Stimulated activated CD4-positive, alpha-beta T cell treated with anti-CD3 and anti-CD28 coated beads, Interleukin-2, amount 100 ng/mL, for 48 hours (primary cell): ENCODE measurements at regions not wholly inside any gene's neighbourhood (a gene's known extent, or its start where the extent isn't known, plus 50 kb on each side); places are given as distances from the start of the nearest gene placed in this dataset.
"Not testable (repeated sequence)": the region's sequence is repeated elsewhere in the genome, so short reads cannot be mapped to it uniquely, and the experiment has no call there.

Source experiments
- DNase-seq, 2 donors: peaks; one replicate each; pipeline ENCODE4 v3.0.0-alpha.2; 2020

- no peak for DNase-seq
Measured at GRCh38 chr14:71551291-71551950, 380.8 kb upstream of the RGS6 start.

- DNase-seq = no peak
Measured at GRCh38 chr14:71552809-71553208, 379.4 kb upstream of the RGS6 start.

GRCh38 chr14:71553779-71554178, 378.4 kb upstream of the RGS6 start:
- no peak for DNase-seq

- DNase-seq = no peak
Measured at GRCh38 chr14:71554323-71554722, 377.9 kb upstream of the RGS6 start.

GRCh38 chr14:71554959-71555612, 377.1 kb upstream of the RGS6 start:
- DNase-seq = no peak

GRCh38 chr14:71555654-71556559, 376.3 kb upstream of the RGS6 start:
- DNase-seq = peak; percentile 48 to 49

- DNase-seq = no peak
Measured at GRCh38 chr14:71556730-71557129, 375.5 kb upstream of the RGS6 start.

GRCh38 chr14:71557351-71557750, 374.9 kb upstream of the RGS6 start:
- DNase-seq = no peak

- not testable (repeated sequence) for DNase-seq
Measured at GRCh38 chr14:71558943-71559342, 373.3 kb upstream of the RGS6 start.

GRCh38 chr14:71560751-71561150, 371.5 kb upstream of the RGS6 start:
- no peak for DNase-seq

- no peak for DNase-seq
Measured at GRCh38 chr14:71563492-71564153, 368.6 kb upstream of the RGS6 start.

GRCh38 chr14:71566276-71566675, 366.0 kb upstream of the RGS6 start:
- DNase-seq = no peak

- DNase-seq = not testable (repeated sequence)
Measured at GRCh38 chr14:71567499-71568133, 364.6 kb upstream of the RGS6 start.

- no peak for DNase-seq
Measured at GRCh38 chr14:71574976-71575375, 357.3 kb upstream of the RGS6 start.

- DNase-seq = no peak
Measured at GRCh38 chr14:71576472-71576871, 355.8 kb upstream of the RGS6 start.

GRCh38 chr14:71579331-71579730, 352.9 kb upstream of the RGS6 start:
- no peak for DNase-seq

GRCh38 chr14:71582705-71583104, 349.5 kb upstream of the RGS6 start:
- no peak for DNase-seq

GRCh38 chr14:71583194-71583593, 349.0 kb upstream of the RGS6 start:
- no peak for DNase-seq

GRCh38 chr14:71583705-71584104, 348.5 kb upstream of the RGS6 start:
- DNase-seq = no peak

GRCh38 chr14:71585361-71585760, 346.9 kb upstream of the RGS6 start:
- no peak for DNase-seq

GRCh38 chr14:71586131-71586897, 345.9 kb upstream of the RGS6 start:
- DNase-seq = no peak

GRCh38 chr14:71588028-71588427, 344.2 kb upstream of the RGS6 start:
- no peak for DNase-seq
